ENCODE measurements at regions not wholly inside any gene's neighbourhood (a gene's known extent, or its start where the extent isn't known, plus 50 kb on each side); places are given as distances from the start of the nearest gene placed in this dataset.
"Not testable (repeated sequence)": the region's sequence is repeated elsewhere in the genome, so short reads cannot be mapped to it uniquely, and the experiment has no call there.

GRCh38 chr5:158602981-158603380 lies 496.7 kb downstream of the EBF1 start:
- no peak for DNase-seq (ENCODE audit: low read depth)

- no peak for DNase-seq (ENCODE audit: low read depth)
These were observed 498.6 kb downstream of the EBF1 start for GRCh38 chr5:158601118-158601517.

GRCh38 chr5:158600679-158601078 lies 499.0 kb downstream of the EBF1 start:
- DNase-seq (ENCODE audit: low read depth) = no peak

GRCh38 chr5:158599157-158599556 lies 500.6 kb downstream of the EBF1 start:
- peak; percentile 53 for DNase-seq (ENCODE audit: low read depth)

- DNase-seq (ENCODE audit: low read depth) = no peak
These were observed 505.0 kb downstream of the EBF1 start for GRCh38 chr5:158594595-158595242.

GRCh38 chr5:158593925-158594324 lies 505.8 kb downstream of the EBF1 start:
- DNase-seq (ENCODE audit: low read depth) = no peak

GRCh38 chr5:158591301-158591863 lies 508.3 kb downstream of the EBF1 start:
- no peak for DNase-seq (ENCODE audit: low read depth)

- DNase-seq (ENCODE audit: low read depth) = no peak
These were observed 508.9 kb downstream of the EBF1 start for GRCh38 chr5:158590746-158591300.

- DNase-seq (ENCODE audit: low read depth) = no peak
These were observed 509.8 kb downstream of the EBF1 start for GRCh38 chr5:158589939-158590338.

GRCh38 chr5:158588617-158589016 lies 511.1 kb downstream of the EBF1 start:
- no peak for DNase-seq (ENCODE audit: low read depth)

- DNase-seq (ENCODE audit: low read depth) = no peak
These were observed 513.7 kb downstream of the EBF1 start for GRCh38 chr5:158586054-158586453.

- not testable (repeated sequence) for DNase-seq (ENCODE audit: low read depth)
These were observed 517.0 kb downstream of the EBF1 start for GRCh38 chr5:158582669-158583068.

- DNase-seq (ENCODE audit: low read depth) = no peak
These were observed 525.9 kb downstream of the EBF1 start for GRCh38 chr5:158573829-158574228.

- DNase-seq (ENCODE audit: low read depth) = no peak
These were observed 529.2 kb downstream of the EBF1 start for GRCh38 chr5:158570502-158570901.

- no peak for DNase-seq (ENCODE audit: low read depth)
These were observed 530.2 kb downstream of the EBF1 start for GRCh38 chr5:158569534-158569933.

- DNase-seq (ENCODE audit: low read depth) = no peak
These were observed 534.5 kb downstream of the EBF1 start for GRCh38 chr5:158565017-158565789.

- no peak for DNase-seq (ENCODE audit: low read depth)
These were observed 535.8 kb downstream of the EBF1 start for GRCh38 chr5:158563760-158564390.

GRCh38 chr5:158561562-158562190 lies 538.0 kb downstream of the EBF1 start:
- no peak for DNase-seq (ENCODE audit: low read depth)

- DNase-seq (ENCODE audit: low read depth) = no peak
These were observed 539.5 kb downstream of the EBF1 start for GRCh38 chr5:158560170-158560569.

GRCh38 chr5:158559643-158560042 lies 540.1 kb downstream of the EBF1 start:
- DNase-seq (ENCODE audit: low read depth) = no peak

GRCh38 chr5:158559066-158559465 lies 540.6 kb downstream of the EBF1 start:
- DNase-seq (ENCODE audit: low read depth) = no peak

GRCh38 chr5:158553962-158554336 lies 545.8 kb downstream of the EBF1 start:
- no peak for DNase-seq (ENCODE audit: low read depth)
